ENCODE measurements at regions not wholly inside any gene's neighbourhood (a gene's known extent, or its start where the extent isn't known, plus 50 kb on each side); places are given as distances from the start of the nearest gene placed in this dataset.

- no peak for TF ChIP-seq CTCF (IDR thresholded peaks at IDR 0.05; ENCODE audit: extremely low read depth in 1 of 2, insufficient read depth in 1 of 2, low read depth in 1 of 2, low read length in 2 of 2)
- no peak for TF ChIP-seq POLR2A (IDR thresholded peaks at IDR 0.05; ENCODE audit: low read depth, low read length)
- TF ChIP-seq MAX (IDR thresholded peaks at IDR 0.05; ENCODE audit: insufficient read depth, insufficient read length) = no peak
- no peak for TF ChIP-seq EZH2 (IDR thresholded peaks at IDR 0.05; ENCODE audit: borderline replicate concordance, low read depth, low read length, severe bottlenecking)
- no peak for TF ChIP-seq FOS (IDR thresholded peaks at IDR 0.05; ENCODE audit: borderline replicate concordance, insufficient read depth, low read length)
Measured at GRCh38 chr13:64985075-64985474, 2245.1 kb downstream of the PCDH9 start.

All from endothelial cell of umbilical vein (primary cell).